ENCODE measurements at regions not wholly inside any gene's neighbourhood (a gene's known extent, or its start where the extent isn't known, plus 50 kb on each side); places are given as distances from the start of the nearest gene placed in this dataset.

DNA sequence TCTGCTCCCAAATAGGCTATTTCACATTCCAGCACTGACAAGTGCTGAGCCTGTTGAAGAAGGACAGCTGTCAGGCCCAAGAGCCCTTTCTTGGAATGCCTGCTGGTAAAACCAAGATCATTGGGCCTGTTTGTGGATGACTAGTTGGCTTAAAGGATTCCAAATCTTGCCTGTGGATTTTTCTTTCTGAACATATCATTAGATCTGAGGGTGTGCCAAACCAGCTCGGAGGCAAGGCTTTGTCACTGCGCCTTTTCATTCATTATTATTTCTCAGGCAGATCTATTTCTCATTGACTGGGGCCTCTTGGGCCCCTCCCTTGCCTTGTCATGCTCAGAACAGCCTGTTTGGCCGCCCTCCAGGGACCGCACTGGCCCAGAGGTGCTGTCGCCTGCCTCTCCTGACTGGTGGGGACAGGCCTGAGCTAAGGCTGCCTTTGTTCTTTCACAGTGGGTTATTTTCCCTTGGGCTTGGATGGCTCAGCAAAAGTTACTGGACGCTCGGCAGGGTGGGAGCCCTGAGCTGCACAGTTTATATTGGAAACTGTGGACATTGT is 222.7 kb upstream of the SESN3 start:
- Histone ChIP-seq H3K9ac (replicated peaks; ENCODE audit: extremely low read depth, insufficient read depth, low read length) (no peak overlapping the region), H3K36me3 (ENCODE audit: control insufficient read depth in 2 of 2, extremely low read depth in 1 of 2, insufficient read depth in 2 of 2, low read length in 2 of 2) (no peaks in the 10 kb centered on the region), H3K27ac (ENCODE audit: insufficient read depth, low read depth, low read length) (no peak overlapping the region), H3K9me1 (replicated peaks; ENCODE audit: control insufficient read depth, extremely low read depth, insufficient read depth, low read length) (no peaks in the 10 kb centered on the region), H3K79me2 (ENCODE audit: control insufficient read depth, insufficient read depth, low read length) (no peaks in the 10 kb centered on the region), H3K4me3 (replicated peaks in 1 of 3; ENCODE audit: insufficient read depth in 1 of 3, low read depth in 1 of 3, low read length in 3 of 3) (no peak overlapping the region), H3K4me1 (ENCODE audit: control insufficient read depth, extremely low read depth, insufficient read depth, low read length) (peaks cover 13% of the 10 kb centered on the region), H3K4me2 (ENCODE audit: insufficient read depth, low read length) (no peak overlapping the region), H3K9me3 (replicated peaks; ENCODE audit: control insufficient read depth, insufficient read depth, low read length) (no peaks in the 10 kb centered on the region), H4K20me1 (replicated peaks; ENCODE audit: control insufficient read depth, extremely low read depth, insufficient read depth, low read length) (no peaks in the 10 kb centered on the region), H3K27me3 (ENCODE audit: control insufficient read depth in 2 of 2, insufficient read depth in 2 of 2, low read length in 2 of 2) (no peaks in the 10 kb centered on the region), H2AFZ (ENCODE audit: low read depth, low read length) (no peak overlapping the region)
- DNase-seq (ENCODE audit: low read depth, low spot score) (no peak), FAIRE-seq (no peak)
- ChIA-PET POLR2A (no interaction called here), CTCF (no interaction called here)
- BruUV-seq (replicated peaks) = no TSS peak
- no peak for TF ChIP-seq FOS (IDR thresholded peaks at IDR 0.05; ENCODE audit: borderline replicate concordance, insufficient read depth, low read length)
- TF ChIP-seq JUN (IDR thresholded peaks at IDR 0.05; ENCODE audit: borderline replicate concordance, insufficient read depth, insufficient read length, low read depth) = no peak
- TF ChIP-seq EZH2 (IDR thresholded peaks at IDR 0.05; ENCODE audit: borderline replicate concordance, low read depth, low read length, severe bottlenecking) = no peak
- TF ChIP-seq GATA2 (IDR thresholded peaks at IDR 0.05; ENCODE audit: insufficient read depth, insufficient read length, low read depth, low read length) = no peak
- TF ChIP-seq, protein P1, sequence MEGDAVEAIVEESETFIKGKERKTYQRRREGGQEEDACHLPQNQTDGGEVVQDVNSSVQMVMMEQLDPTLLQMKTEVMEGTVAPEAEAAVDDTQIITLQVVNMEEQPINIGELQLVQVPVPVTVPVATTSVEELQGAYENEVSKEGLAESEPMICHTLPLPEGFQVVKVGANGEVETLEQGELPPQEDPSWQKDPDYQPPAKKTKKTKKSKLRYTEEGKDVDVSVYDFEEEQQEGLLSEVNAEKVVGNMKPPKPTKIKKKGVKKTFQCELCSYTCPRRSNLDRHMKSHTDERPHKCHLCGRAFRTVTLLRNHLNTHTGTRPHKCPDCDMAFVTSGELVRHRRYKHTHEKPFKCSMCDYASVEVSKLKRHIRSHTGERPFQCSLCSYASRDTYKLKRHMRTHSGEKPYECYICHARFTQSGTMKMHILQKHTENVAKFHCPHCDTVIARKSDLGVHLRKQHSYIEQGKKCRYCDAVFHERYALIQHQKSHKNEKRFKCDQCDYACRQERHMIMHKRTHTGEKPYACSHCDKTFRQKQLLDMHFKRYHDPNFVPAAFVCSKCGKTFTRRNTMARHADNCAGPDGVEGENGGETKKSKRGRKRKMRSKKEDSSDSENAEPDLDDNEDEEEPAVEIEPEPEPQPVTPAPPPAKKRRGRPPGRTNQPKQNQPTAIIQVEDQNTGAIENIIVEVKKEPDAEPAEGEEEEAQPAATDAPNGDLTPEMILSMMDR (IDR thresholded peaks at IDR 0.05; ENCODE audit: extremely low read depth in 1 of 2, insufficient read depth in 1 of 2, low read depth in 1 of 2, low read length in 2 of 2) = no peak
- TF ChIP-seq, protein P2, sequence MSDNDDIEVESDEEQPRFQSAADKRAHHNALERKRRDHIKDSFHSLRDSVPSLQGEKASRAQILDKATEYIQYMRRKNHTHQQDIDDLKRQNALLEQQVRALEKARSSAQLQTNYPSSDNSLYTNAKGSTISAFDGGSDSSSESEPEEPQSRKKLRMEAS (IDR thresholded peaks at IDR 0.05; ENCODE audit: insufficient read depth, insufficient read length) = no peak
- TF ChIP-seq MYC (IDR thresholded peaks at IDR 0.05; ENCODE audit: low read depth, low read length) = no peak
- intact Hi-C loops (cut with micrococcal nuclease) = loop anchor here (5.0 kb wide), 1 partner anchor 211 kb away; no protein-coding TSS in a partner anchor
- dilution Hi-C loops (cut with MboI; ENCODE audit: extremely low pct_ligation_motif_present, low sequenced_read_pairs) = no loop called here

All from endothelial cell of umbilical vein (primary cell).